DND-41 (cell line): ENCODE measurements at regions not wholly inside any gene's neighbourhood (a gene's known extent, or its start where the extent isn't known, plus 50 kb on each side); places are given as distances from the start of the nearest gene placed in this dataset.

Experiments used
- ATAC-seq: fragments of 200-7000 bp; cut with Tn5 transposase; 3 replicates; pipeline ENCODE4 v1.9.1; 2021; ENCODE audit warnings: low read depth; ENCODE audit not compliant: insufficient read depth
- DNase-seq: peaks from one replicate; pipeline ENCODE4 v3.0.0-alpha.2; 2020
- H2AFZ ChIP-seq: 2 replicates; pipeline ENCODE4 v1.6.0; 2012; ENCODE audit warnings: low read depth, low read length
- H3K27ac ChIP-seq: 2 replicates; pipeline ENCODE4 v1.5.1; 2012; ENCODE audit warnings: low read length, inconsistent platforms
- H3K27me3 ChIP-seq: fragments of 200-600 bp; sonication (generic); 2 replicates; pipeline ENCODE4 v1.6.0; 2012; ENCODE audit warnings: low read length, mild to moderate bottlenecking, inconsistent platforms; ENCODE audit not compliant: insufficient read depth, poor library complexity
- H3K36me3 ChIP-seq: 2 replicates; pipeline ENCODE4 v1.5.1; 2012; ENCODE audit warnings: low read length, inconsistent platforms; ENCODE audit not compliant: insufficient read depth
- H3K4me1 ChIP-seq: 2 replicates; pipeline ENCODE4 v1.5.1; 2012; ENCODE audit warnings: mild to moderate bottlenecking, low read length; ENCODE audit not compliant: insufficient read depth
- H3K4me2 ChIP-seq: 2 replicates; pipeline ENCODE4 v1.6.0; 2012; ENCODE audit warnings: mild to moderate bottlenecking, moderate library complexity, low read length, inconsistent platforms; ENCODE audit not compliant: insufficient read depth
- H3K4me3 ChIP-seq, 2 experiments: fragments of 200-600 bp in 1 of 2; shearing (Covaris generic) in 1 of 2; 2 replicates each; pipeline ENCODE4 v1.5.1; 2012 to 2016; ENCODE audit warnings: inconsistent platforms in 2 of 2, low read length in 2 of 2, mild to moderate bottlenecking in 2 of 2, low read depth in 1 of 2, moderate library complexity in 1 of 2
- H3K79me2 ChIP-seq: 2 replicates; pipeline ENCODE4 v1.6.0; 2012; ENCODE audit warnings: low read length, inconsistent platforms; ENCODE audit not compliant: insufficient read depth
- H3K9ac ChIP-seq: 2 replicates; pipeline ENCODE4 v1.6.0; 2012; ENCODE audit warnings: low read depth, mild to moderate bottlenecking, inconsistent platforms, low read length, moderate library complexity
- H3K9me3 ChIP-seq: 2 replicates; pipeline ENCODE4 v1.5.1; 2012; ENCODE audit warnings: low read length, moderate library complexity, mild to moderate bottlenecking, inconsistent platforms; ENCODE audit not compliant: insufficient read depth, severe bottlenecking
- H4K20me1 ChIP-seq: 2 replicates; pipeline ENCODE4 v1.6.0; 2012; ENCODE audit warnings: low read length; ENCODE audit not compliant: insufficient read depth
- EZH2 ChIP-seq: IDR thresholded peaks from 3 replicates; pipeline ENCODE4 v1.6.1; 2012; ENCODE audit warnings: borderline replicate concordance, low read depth, mild to moderate bottlenecking, moderate library complexity, low read length, inconsistent platforms; ENCODE audit not compliant: severe bottlenecking
- TF ChIP-seq, protein P1 (sequence below): IDR thresholded peaks from 2 replicates; pipeline ENCODE4 v1.5.1; 2012; ENCODE audit warnings: borderline replicate concordance, low read length, moderate library complexity, mild to moderate bottlenecking; ENCODE audit not compliant: poor library complexity, severe bottlenecking; ENCODE audit errors: extremely low read depth

DNA sequence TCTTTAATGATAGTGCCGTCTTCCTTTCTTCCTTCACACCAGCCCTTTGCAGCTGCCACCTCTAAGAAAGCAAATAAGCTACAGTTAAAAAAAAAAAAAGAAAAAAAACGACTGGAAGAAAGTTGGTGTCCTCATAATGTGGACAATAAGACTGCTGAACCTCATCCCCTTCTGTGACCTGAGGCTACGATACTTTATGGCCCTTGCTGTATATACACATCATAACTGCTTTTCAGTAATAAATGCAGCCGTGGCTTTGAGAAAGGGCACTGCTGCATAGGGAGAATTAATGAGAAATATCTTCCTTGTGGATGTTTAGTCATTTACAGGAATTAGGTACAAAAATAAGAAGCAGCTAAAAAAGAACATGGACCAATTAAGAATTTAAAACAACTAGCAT is 333.8 kb upstream of the ADGRL2 start:
- no peak overlapping the region for H3K9ac ChIP-seq

DNA sequence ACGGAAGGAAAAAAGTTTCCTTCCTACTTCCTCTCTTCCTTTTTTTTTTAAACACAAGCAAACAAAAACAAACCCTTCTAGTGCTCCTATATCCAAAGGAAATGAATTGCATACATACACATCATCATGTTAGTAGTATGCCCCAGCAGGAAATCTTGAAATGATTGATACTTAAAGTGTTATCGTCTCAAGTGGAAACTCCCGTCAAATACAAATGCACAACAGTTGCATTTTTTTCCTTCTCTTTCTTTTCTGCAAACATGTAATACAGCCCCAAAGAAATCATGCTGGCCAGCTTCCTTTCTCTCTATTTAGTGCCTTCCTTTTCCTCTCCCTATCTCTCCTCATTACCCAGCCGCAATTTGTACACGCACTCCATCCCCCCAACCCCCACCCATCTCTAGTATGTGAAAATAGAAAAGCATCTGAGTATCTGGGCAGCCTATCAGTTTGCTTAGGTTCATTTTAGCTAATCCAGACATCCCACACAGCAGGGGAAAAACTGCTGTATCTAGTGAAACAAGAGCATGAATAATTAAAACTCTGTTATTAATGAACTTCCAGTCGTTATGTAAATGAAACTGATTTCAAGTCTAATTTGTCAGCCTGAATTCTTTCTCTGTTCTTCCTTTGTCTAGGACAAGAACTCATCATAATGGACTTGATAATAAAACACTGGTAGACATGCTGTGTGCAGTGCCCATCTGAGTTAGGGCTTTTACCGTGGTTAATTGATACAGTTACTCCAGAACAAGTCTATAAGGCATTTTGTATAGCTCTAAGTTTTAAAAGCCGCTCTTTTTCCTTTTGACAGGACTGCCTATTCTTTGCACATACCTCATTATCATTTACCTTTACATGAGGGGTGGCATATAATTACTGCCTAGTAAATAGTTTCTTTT is 336.5 kb upstream of the ADGRL2 start:
- Histone ChIP-seq H4K20me1 (no peaks in the 10 kb centered on the region), H3K4me1 (no peaks in the 10 kb centered on the region), H3K27ac (no peak overlapping the region), H3K4me3 (no peak overlapping the region), H3K9ac (no peak overlapping the region), H3K36me3 (no peaks in the 10 kb centered on the region), H3K4me2 (no peak overlapping the region), H3K9me3 (no peaks in the 10 kb centered on the region), H2AFZ (no peak overlapping the region), H3K27me3 (no peaks in the 10 kb centered on the region), H3K79me2 (no peaks in the 10 kb centered on the region)
- DNase-seq (no peak), ATAC-seq (no peak)
- TF ChIP-seq, protein P1, sequence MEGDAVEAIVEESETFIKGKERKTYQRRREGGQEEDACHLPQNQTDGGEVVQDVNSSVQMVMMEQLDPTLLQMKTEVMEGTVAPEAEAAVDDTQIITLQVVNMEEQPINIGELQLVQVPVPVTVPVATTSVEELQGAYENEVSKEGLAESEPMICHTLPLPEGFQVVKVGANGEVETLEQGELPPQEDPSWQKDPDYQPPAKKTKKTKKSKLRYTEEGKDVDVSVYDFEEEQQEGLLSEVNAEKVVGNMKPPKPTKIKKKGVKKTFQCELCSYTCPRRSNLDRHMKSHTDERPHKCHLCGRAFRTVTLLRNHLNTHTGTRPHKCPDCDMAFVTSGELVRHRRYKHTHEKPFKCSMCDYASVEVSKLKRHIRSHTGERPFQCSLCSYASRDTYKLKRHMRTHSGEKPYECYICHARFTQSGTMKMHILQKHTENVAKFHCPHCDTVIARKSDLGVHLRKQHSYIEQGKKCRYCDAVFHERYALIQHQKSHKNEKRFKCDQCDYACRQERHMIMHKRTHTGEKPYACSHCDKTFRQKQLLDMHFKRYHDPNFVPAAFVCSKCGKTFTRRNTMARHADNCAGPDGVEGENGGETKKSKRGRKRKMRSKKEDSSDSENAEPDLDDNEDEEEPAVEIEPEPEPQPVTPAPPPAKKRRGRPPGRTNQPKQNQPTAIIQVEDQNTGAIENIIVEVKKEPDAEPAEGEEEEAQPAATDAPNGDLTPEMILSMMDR = no peak
- TF ChIP-seq EZH2 = no peak

More for the DNA sequence above, 333.8 kb upstream of the ADGRL2 start:
- no peaks in the 10 kb centered on the region for H3K79me2 ChIP-seq
- no peaks in the 10 kb centered on the region for H3K36me3 ChIP-seq
- no peaks in the 10 kb centered on the region for H3K9me3 ChIP-seq
- H3K4me1 ChIP-seq = no peaks in the 10 kb centered on the region
- no peaks in the 10 kb centered on the region for H3K27me3 ChIP-seq
- DNase-seq (no peak), ATAC-seq (no peak)
- TF ChIP-seq, protein P1 = no peak
- no peak for TF ChIP-seq EZH2
- no peak overlapping the region for H2AFZ ChIP-seq
- no peak overlapping the region for H3K4me2 ChIP-seq
- H3K27ac ChIP-seq = no peak overlapping the region
- no peaks in the 10 kb centered on the region for H4K20me1 ChIP-seq
- no peak overlapping the region for H3K4me3 ChIP-seq

DNA sequence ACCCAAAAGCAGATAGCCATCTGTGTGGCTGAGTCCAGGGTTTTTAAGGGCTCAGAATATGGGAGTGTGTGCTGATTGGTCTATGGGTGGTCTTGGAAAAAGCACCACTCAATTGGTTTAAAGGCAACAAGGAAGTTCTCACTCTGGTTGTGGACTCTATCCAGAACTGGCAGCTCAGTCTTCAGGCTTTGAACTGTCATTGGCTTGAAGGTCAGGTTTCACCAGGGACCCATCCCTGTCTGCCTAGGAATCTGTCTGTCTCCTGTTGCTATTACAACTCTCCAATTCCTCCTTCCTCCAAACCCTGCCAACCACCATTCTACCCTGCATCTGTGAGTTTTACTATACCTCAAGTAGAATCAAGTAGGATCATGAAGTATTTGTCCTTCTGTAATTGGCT is 341.7 kb upstream of the ADGRL2 start:
- Histone ChIP-seq H3K4me2 (no peak overlapping the region), H3K9ac (no peak overlapping the region), H3K4me1 (no peaks in the 10 kb centered on the region), H3K36me3 (no peaks in the 10 kb centered on the region), H3K27ac (no peak overlapping the region), H3K79me2 (no peaks in the 10 kb centered on the region), H2AFZ (no peak overlapping the region), H4K20me1 (no peaks in the 10 kb centered on the region), H3K27me3 (no peaks in the 10 kb centered on the region), H3K9me3 (no peaks in the 10 kb centered on the region), H3K4me3 (no peak overlapping the region)
- TF ChIP-seq, protein P1 = no peak
- TF ChIP-seq EZH2 = no peak
- no peak for DNase-seq
- no peak for ATAC-seq
